C4-2B (cell line): ENCODE measurements at regions not wholly inside any gene's neighbourhood (a gene's known extent, or its start where the extent isn't known, plus 50 kb on each side); places are given as distances from the start of the nearest gene placed in this dataset.

Experiments
- CTCF ChIP-seq: fragments of 450-650 bp; conservative IDR thresholded peaks from 2 replicates; pipeline ENCODE4 v1.5.1; 2017; ENCODE audit warnings: mild to moderate bottlenecking
- ZFX ChIP-seq: fragments of 450-650 bp; IDR thresholded peaks from 2 replicates; pipeline ENCODE4 v1.6.1; 2017

GRCh38 chr6:11290027-11290426 is 57.6 kb upstream of the NEDD9 start:
- TF ChIP-seq CTCF (no peak), ZFX (no peak)
